ENCODE measurements at regions not wholly inside any gene's neighbourhood (a gene's known extent, or its start where the extent isn't known, plus 50 kb on each side); places are given as distances from the start of the nearest gene placed in this dataset.

DNA sequence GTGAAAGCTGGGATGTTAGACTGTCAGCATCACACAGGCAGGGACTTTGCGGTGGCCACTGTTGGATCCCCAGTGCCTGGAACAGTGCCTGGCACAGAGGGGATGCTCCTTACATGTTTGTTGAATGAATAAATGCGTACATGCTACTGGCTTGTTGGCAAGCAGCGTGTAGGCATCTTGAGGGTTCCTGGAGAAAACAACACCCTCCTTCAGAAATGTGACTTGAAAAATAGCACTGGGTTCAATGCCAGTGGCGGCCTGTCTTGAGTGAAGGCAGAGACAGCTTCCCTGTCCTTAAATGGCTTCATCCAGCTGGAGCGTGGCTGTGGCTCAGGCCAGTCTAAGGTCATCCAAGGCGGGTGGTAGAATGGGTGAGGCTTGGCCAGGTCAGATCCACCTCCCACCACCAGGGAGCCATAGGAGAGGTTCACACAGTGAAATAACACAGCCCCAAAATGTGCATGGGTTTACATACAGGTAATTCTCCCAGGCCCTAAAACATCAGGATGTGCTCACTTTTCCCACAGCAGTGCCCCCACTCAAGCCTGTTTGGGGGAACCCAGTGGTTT lies 171.4 kb downstream of the PHETA1 start:
- TF ChIP-seq, protein P1, sequence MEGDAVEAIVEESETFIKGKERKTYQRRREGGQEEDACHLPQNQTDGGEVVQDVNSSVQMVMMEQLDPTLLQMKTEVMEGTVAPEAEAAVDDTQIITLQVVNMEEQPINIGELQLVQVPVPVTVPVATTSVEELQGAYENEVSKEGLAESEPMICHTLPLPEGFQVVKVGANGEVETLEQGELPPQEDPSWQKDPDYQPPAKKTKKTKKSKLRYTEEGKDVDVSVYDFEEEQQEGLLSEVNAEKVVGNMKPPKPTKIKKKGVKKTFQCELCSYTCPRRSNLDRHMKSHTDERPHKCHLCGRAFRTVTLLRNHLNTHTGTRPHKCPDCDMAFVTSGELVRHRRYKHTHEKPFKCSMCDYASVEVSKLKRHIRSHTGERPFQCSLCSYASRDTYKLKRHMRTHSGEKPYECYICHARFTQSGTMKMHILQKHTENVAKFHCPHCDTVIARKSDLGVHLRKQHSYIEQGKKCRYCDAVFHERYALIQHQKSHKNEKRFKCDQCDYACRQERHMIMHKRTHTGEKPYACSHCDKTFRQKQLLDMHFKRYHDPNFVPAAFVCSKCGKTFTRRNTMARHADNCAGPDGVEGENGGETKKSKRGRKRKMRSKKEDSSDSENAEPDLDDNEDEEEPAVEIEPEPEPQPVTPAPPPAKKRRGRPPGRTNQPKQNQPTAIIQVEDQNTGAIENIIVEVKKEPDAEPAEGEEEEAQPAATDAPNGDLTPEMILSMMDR (IDR thresholded peaks at IDR 0.05; ENCODE audit: low read depth, low read length, missing input control), result no peak
- no peak for TF ChIP-seq RXRA (IDR thresholded peaks at IDR 0.05)
- no peak for TF ChIP-seq RAD21 (IDR thresholded peaks at IDR 0.05)
- no peak for TF ChIP-seq SP1 (IDR thresholded peaks at IDR 0.05)
- no peak for TF ChIP-seq FOXA1 (IDR thresholded peaks at IDR 0.05)
- TF ChIP-seq TAF1 (conservative IDR thresholded peaks at IDR 0.05), result no peak
- TF ChIP-seq, protein P2, sequence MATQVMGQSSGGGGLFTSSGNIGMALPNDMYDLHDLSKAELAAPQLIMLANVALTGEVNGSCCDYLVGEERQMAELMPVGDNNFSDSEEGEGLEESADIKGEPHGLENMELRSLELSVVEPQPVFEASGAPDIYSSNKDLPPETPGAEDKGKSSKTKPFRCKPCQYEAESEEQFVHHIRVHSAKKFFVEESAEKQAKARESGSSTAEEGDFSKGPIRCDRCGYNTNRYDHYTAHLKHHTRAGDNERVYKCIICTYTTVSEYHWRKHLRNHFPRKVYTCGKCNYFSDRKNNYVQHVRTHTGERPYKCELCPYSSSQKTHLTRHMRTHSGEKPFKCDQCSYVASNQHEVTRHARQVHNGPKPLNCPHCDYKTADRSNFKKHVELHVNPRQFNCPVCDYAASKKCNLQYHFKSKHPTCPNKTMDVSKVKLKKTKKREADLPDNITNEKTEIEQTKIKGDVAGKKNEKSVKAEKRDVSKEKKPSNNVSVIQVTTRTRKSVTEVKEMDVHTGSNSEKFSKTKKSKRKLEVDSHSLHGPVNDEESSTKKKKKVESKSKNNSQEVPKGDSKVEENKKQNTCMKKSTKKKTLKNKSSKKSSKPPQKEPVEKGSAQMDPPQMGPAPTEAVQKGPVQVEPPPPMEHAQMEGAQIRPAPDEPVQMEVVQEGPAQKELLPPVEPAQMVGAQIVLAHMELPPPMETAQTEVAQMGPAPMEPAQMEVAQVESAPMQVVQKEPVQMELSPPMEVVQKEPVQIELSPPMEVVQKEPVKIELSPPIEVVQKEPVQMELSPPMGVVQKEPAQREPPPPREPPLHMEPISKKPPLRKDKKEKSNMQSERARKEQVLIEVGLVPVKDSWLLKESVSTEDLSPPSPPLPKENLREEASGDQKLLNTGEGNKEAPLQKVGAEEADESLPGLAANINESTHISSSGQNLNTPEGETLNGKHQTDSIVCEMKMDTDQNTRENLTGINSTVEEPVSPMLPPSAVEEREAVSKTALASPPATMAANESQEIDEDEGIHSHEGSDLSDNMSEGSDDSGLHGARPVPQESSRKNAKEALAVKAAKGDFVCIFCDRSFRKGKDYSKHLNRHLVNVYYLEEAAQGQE (IDR thresholded peaks at IDR 0.05), result no peak
- TF ChIP-seq, protein P3, sequence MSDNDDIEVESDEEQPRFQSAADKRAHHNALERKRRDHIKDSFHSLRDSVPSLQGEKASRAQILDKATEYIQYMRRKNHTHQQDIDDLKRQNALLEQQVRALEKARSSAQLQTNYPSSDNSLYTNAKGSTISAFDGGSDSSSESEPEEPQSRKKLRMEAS (IDR thresholded peaks at IDR 0.05), result no peak
- TF ChIP-seq, protein P4, sequence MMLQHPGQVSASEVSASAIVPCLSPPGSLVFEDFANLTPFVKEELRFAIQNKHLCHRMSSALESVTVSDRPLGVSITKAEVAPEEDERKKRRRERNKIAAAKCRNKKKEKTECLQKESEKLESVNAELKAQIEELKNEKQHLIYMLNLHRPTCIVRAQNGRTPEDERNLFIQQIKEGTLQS (IDR thresholded peaks at IDR 0.05), result no peak
- no peak for TF ChIP-seq NR2F2 (IDR thresholded peaks at IDR 0.05)
- TF ChIP-seq GABPA (IDR thresholded peaks at IDR 0.05 in 1 of 2, conservative IDR thresholded peaks at IDR 0.05 in 1 of 2), result no peak
